ENCODE measurements at regions not wholly inside any gene's neighbourhood (a gene's known extent, or its start where the extent isn't known, plus 50 kb on each side); places are given as distances from the start of the nearest gene placed in this dataset.

GRCh38 chr2:75807992-75808391, 97.3 kb upstream of the GCFC2 start:
- no peak for TF ChIP-seq CTCF (IDR thresholded peaks at IDR 0.05)
- TF ChIP-seq POLR2A (IDR thresholded peaks at IDR 0.05), result no peak
